ENCODE measurements at regions not wholly inside any gene's neighbourhood (a gene's known extent, or its start where the extent isn't known, plus 50 kb on each side); places are given as distances from the start of the nearest gene placed in this dataset.

GRCh38 chr6:139533573-139534471 lies 159.4 kb upstream of the CITED2 start:
- Histone ChIP-seq H3K36me3 (ENCODE audit: control insufficient read depth, insufficient read depth, low read length) (no peaks in the 10 kb centered on the region), H3K4me3 (ENCODE audit: low read length) (no peak overlapping the region), H3K27me3 (ENCODE audit: control insufficient read depth, insufficient read depth, low read length) (no peaks in the 10 kb centered on the region), H3K27ac (ENCODE audit: low read length) (peak overlapping the region; percentile 31), H3K4me1 (ENCODE audit: control insufficient read depth, insufficient read depth, low read length) (peaks cover 4% of the 10 kb centered on the region), H3K9me3 (replicated peaks; ENCODE audit: control insufficient read depth, low read depth, low read length) (no peaks in the 10 kb centered on the region)
- WGBS (ENCODE audit: insufficient coverage), result 40% methylated on average over 1 of the region's 11 CpGs
- peak; percentile 69 for DNase-seq

- H3K4me3 ChIP-seq (ENCODE audit: low read length), result no peak overlapping the region
- H3K27me3 ChIP-seq (ENCODE audit: control insufficient read depth, insufficient read depth, low read length), result no peaks in the 10 kb centered on the region
- H3K27ac ChIP-seq (ENCODE audit: low read length), result no peak overlapping the region
- no peak for DNase-seq
- no CpG with 5 or more reads among the region's 4 CpGs for WGBS (ENCODE audit: insufficient coverage)
- no peaks in the 10 kb centered on the region for H3K9me3 ChIP-seq (replicated peaks; ENCODE audit: control insufficient read depth, low read depth, low read length)
- no peaks in the 10 kb centered on the region for H3K36me3 ChIP-seq (ENCODE audit: control insufficient read depth, insufficient read depth, low read length)
- H3K4me1 ChIP-seq (ENCODE audit: control insufficient read depth, insufficient read depth, low read length), result peaks cover 4% of the 10 kb centered on the region
Observed at GRCh38 chr6:139533171-139533570, 158.7 kb upstream of the CITED2 start.

- Histone ChIP-seq H3K4me1 (ENCODE audit: control insufficient read depth, insufficient read depth, low read length) (peaks cover 4% of the 10 kb centered on the region), H3K27ac (ENCODE audit: low read length) (no peak overlapping the region), H3K27me3 (ENCODE audit: control insufficient read depth, insufficient read depth, low read length) (no peaks in the 10 kb centered on the region), H3K4me3 (ENCODE audit: low read length) (no peak overlapping the region), H3K9me3 (replicated peaks; ENCODE audit: control insufficient read depth, low read depth, low read length) (no peaks in the 10 kb centered on the region), H3K36me3 (ENCODE audit: control insufficient read depth, insufficient read depth, low read length) (no peaks in the 10 kb centered on the region)
- WGBS (ENCODE audit: insufficient coverage), result no CpG with 5 or more reads among the region's 8 CpGs
- peak; percentile 48 for DNase-seq
Observed at GRCh38 chr6:139531148-139532115, 157.0 kb upstream of the CITED2 start.

- Histone ChIP-seq H3K27ac (ENCODE audit: low read length) (no peak overlapping the region), H3K9me3 (replicated peaks; ENCODE audit: control insufficient read depth, low read depth, low read length) (no peaks in the 10 kb centered on the region), H3K27me3 (ENCODE audit: control insufficient read depth, insufficient read depth, low read length) (no peaks in the 10 kb centered on the region), H3K4me1 (ENCODE audit: control insufficient read depth, insufficient read depth, low read length) (peaks cover 4% of the 10 kb centered on the region), H3K36me3 (ENCODE audit: control insufficient read depth, insufficient read depth, low read length) (no peaks in the 10 kb centered on the region), H3K4me3 (ENCODE audit: low read length) (no peak overlapping the region)
- no peak for DNase-seq
- 75% methylated on average over 3 of the region's 7 CpGs for WGBS (ENCODE audit: insufficient coverage)
Observed at GRCh38 chr6:139530561-139530960, 156.1 kb upstream of the CITED2 start.

GRCh38 chr6:139529420-139529819 lies 155.0 kb upstream of the CITED2 start:
- no peaks in the 10 kb centered on the region for H3K36me3 ChIP-seq (ENCODE audit: control insufficient read depth, insufficient read depth, low read length)
- H3K27ac ChIP-seq (ENCODE audit: low read length), result no peak overlapping the region
- no peak for DNase-seq
- peaks cover 4% of the 10 kb centered on the region for H3K4me1 ChIP-seq (ENCODE audit: control insufficient read depth, insufficient read depth, low read length)
- WGBS (ENCODE audit: insufficient coverage), result no CpG with 5 or more reads among the region's 1 CpG
- no peaks in the 10 kb centered on the region for H3K27me3 ChIP-seq (ENCODE audit: control insufficient read depth, insufficient read depth, low read length)
- no peaks in the 10 kb centered on the region for H3K9me3 ChIP-seq (replicated peaks; ENCODE audit: control insufficient read depth, low read depth, low read length)
- H3K4me3 ChIP-seq (ENCODE audit: low read length), result no peak overlapping the region

- no peaks in the 10 kb centered on the region for H3K36me3 ChIP-seq (ENCODE audit: control insufficient read depth, insufficient read depth, low read length)
- H3K9me3 ChIP-seq (replicated peaks; ENCODE audit: control insufficient read depth, low read depth, low read length), result no peaks in the 10 kb centered on the region
- H3K27ac ChIP-seq (ENCODE audit: low read length), result no peak overlapping the region
- no peaks in the 10 kb centered on the region for H3K4me1 ChIP-seq (ENCODE audit: control insufficient read depth, insufficient read depth, low read length)
- H3K27me3 ChIP-seq (ENCODE audit: control insufficient read depth, insufficient read depth, low read length), result no peaks in the 10 kb centered on the region
- no CpG with 5 or more reads among the region's 2 CpGs for WGBS (ENCODE audit: insufficient coverage)
- no peak for DNase-seq
- H3K4me3 ChIP-seq (ENCODE audit: low read length), result no peak overlapping the region
Observed at GRCh38 chr6:139528471-139528870, 154.0 kb upstream of the CITED2 start.

GRCh38 chr6:139525415-139525814 lies 151.0 kb upstream of the CITED2 start:
- no peak overlapping the region for H3K27ac ChIP-seq (ENCODE audit: low read length)

GRCh38 chr6:139523986-139524385 lies 149.5 kb upstream of the CITED2 start:
- no peaks in the 10 kb centered on the region for H3K36me3 ChIP-seq (ENCODE audit: control insufficient read depth, insufficient read depth, low read length)
- DNase-seq, result no peak
- H3K9me3 ChIP-seq (replicated peaks; ENCODE audit: control insufficient read depth, low read depth, low read length), result no peaks in the 10 kb centered on the region
- no peak overlapping the region for H3K4me3 ChIP-seq (ENCODE audit: low read length)
- peaks cover 4% of the 10 kb centered on the region for H3K4me1 ChIP-seq (ENCODE audit: control insufficient read depth, insufficient read depth, low read length)
- H3K27ac ChIP-seq (ENCODE audit: low read length), result no peak overlapping the region
- 100% methylated on average over 1 of the region's 2 CpGs for WGBS (ENCODE audit: insufficient coverage)
- no peaks in the 10 kb centered on the region for H3K27me3 ChIP-seq (ENCODE audit: control insufficient read depth, insufficient read depth, low read length)

More at GRCh38 chr6:139525415-139525814, 151.0 kb upstream of the CITED2 start:
- Histone ChIP-seq H3K4me1 (ENCODE audit: control insufficient read depth, insufficient read depth, low read length) (no peaks in the 10 kb centered on the region), H3K4me3 (ENCODE audit: low read length) (no peak overlapping the region), H3K9me3 (replicated peaks; ENCODE audit: control insufficient read depth, low read depth, low read length) (no peaks in the 10 kb centered on the region), H3K27me3 (ENCODE audit: control insufficient read depth, insufficient read depth, low read length) (no peaks in the 10 kb centered on the region), H3K36me3 (ENCODE audit: control insufficient read depth, insufficient read depth, low read length) (no peaks in the 10 kb centered on the region)
- DNase-seq, result no peak
- no CpG with 5 or more reads among the region's 2 CpGs for WGBS (ENCODE audit: insufficient coverage)

- Histone ChIP-seq H3K4me1 (ENCODE audit: control insufficient read depth, insufficient read depth, low read length) (peaks cover 4% of the 10 kb centered on the region), H3K9me3 (replicated peaks; ENCODE audit: control insufficient read depth, low read depth, low read length) (no peaks in the 10 kb centered on the region), H3K27me3 (ENCODE audit: control insufficient read depth, insufficient read depth, low read length) (no peaks in the 10 kb centered on the region), H3K27ac (ENCODE audit: low read length) (no peak overlapping the region), H3K4me3 (ENCODE audit: low read length) (no peak overlapping the region), H3K36me3 (ENCODE audit: control insufficient read depth, insufficient read depth, low read length) (no peaks in the 10 kb centered on the region)
- WGBS (ENCODE audit: insufficient coverage), result 61% methylated on average over 2 of the region's 3 CpGs
- no peak for DNase-seq
Observed at GRCh38 chr6:139522511-139523220, 148.2 kb upstream of the CITED2 start.

All from muscle of leg (tissue), 3 donors.